ENCODE measurements at regions not wholly inside any gene's neighbourhood (a gene's known extent, or its start where the extent isn't known, plus 50 kb on each side); places are given as distances from the start of the nearest gene placed in this dataset.
"Not testable (repeated sequence)": the region's sequence is repeated elsewhere in the genome, so short reads cannot be mapped to it uniquely, and the experiment has no call there.

GRCh38 chr3:35849496-35849895 lies 210.2 kb downstream of the ARPP21 start:
- no peak for DNase-seq (ENCODE audit: low read depth in 2 of 2)

DNA sequence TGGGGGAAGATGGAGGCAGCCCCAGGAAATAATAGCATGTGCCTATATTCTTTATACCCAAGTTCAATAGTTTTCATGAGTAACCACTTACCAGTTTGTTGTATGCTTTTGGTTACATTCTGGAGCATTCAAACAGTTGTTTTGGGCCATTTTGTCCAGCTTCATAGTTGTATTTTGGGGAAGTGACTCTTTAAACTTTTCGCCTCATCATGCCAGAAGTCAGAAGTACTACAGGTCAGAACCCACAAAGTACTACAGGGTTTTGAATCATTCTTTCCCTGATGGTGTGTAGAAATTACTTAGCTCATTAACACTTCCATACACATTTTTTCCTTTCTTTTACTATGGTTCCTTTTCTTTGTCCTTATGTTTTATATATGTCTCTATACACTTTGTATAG lies 210.6 kb downstream of the ARPP21 start:
- DNase-seq (ENCODE audit: low read depth in 2 of 2), result no peak

GRCh38 chr3:35857004-35857403 lies 217.7 kb downstream of the ARPP21 start:
- DNase-seq (ENCODE audit: low read depth in 2 of 2), result no peak

- DNase-seq (ENCODE audit: low read depth in 2 of 2), result no peak
Measured at GRCh38 chr3:35862057-35862456, 222.7 kb downstream of the ARPP21 start.

GRCh38 chr3:35864871-35865270 lies 225.5 kb downstream of the ARPP21 start:
- no peak for DNase-seq (ENCODE audit: low read depth in 2 of 2)

DNA sequence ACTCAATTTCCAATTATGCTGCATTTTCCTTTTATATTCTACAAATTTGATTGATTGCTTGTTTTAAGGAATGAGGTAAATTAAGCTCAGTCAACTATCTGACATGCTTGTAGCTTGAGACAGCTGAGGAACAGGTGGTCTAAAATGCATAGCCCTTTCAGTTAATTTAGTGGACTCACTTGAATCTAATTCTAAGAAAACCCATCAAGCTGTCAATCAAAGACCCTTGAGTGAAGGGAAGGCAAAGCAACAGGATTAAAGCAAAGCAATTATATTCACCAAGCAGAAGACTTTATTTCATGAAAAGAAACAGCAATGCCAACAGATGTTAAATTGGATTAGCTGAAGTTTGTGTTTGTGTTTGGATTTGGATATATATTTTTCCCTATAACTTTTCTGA lies 228.5 kb downstream of the ARPP21 start:
- no peak for DNase-seq (ENCODE audit: low read depth in 2 of 2)

GRCh38 chr3:35871009-35871408 lies 231.7 kb downstream of the ARPP21 start:
- DNase-seq (ENCODE audit: low read depth in 2 of 2), result no peak

GRCh38 chr3:35883929-35884328 lies 244.6 kb downstream of the ARPP21 start:
- DNase-seq (ENCODE audit: low read depth in 2 of 2), result no peak

GRCh38 chr3:35894735-35895134 lies 255.4 kb downstream of the ARPP21 start:
- DNase-seq (ENCODE audit: low read depth in 2 of 2), result no peak

GRCh38 chr3:35899245-35899644 lies 259.9 kb downstream of the ARPP21 start:
- DNase-seq (ENCODE audit: low read depth in 2 of 2), result no peak

- no peak for DNase-seq (ENCODE audit: low read depth in 2 of 2)
Measured at GRCh38 chr3:35900079-35900478, 260.8 kb downstream of the ARPP21 start.

DNA sequence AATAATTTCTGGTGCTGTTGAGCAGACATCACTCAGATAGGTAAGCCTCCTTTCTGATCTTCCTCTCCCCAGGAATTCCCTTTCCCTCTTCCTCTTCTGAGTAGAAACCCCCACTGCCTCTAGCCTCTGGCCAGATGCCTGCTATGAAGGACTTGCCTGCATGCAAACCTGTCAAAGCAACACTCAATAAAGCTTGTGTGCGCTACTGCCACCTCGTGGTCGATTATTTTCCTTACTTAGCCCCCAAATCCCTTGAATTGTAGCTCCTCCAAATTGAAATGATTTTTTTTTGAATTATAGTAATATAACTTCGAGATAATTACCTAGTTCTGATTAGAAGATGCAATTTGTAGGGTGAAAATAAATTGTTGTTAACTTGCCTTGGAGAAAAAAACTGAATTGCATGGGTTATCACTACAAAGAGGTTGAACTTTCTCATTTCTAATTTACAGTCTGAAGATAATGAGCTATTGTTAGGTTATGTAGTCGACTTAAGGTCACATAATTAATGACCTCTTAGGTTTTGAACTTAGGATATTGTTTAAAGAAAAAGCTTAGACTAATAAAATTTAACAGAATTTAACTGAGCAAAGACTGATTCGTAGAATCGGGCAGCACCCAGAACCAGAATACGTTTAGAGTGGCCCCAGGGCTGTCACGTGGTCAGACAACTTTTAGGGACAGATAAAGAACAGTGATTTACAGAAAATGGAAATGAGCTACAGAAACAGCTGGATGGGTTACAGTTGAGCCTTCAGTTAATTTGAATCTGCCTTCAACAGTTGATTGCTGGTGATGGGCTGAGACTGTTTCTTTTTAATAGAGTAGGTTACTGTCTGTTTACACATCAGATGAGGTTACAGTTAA lies 269.3 kb downstream of the ARPP21 start:
- DNase-seq (ENCODE audit: low read depth in 2 of 2), result peak in 1 of 2 experiments; percentile 41

DNA sequence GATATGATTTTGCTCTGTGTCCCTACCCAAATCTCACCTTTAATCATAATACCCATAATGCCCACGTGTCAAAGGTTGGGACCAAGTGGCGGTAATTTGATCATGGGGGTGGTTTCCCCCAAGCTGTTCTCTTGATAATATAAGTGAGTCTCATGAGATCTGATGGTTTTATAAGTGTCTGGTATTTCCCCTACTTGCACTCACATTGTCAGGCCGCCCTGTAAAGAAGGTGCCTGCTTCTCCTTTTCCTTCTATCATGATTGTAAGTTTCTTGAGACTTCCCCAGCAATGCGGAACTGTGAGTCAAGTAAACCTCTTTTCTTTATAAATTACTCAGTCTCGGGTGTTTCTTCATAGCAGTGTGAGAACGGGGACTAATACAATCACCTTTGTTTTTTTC lies 279.8 kb downstream of the ARPP21 start:
- no peak for DNase-seq (ENCODE audit: low read depth in 2 of 2)

- no peak for DNase-seq (ENCODE audit: low read depth in 2 of 2)
Measured at GRCh38 chr3:35921718-35922117, 282.4 kb downstream of the ARPP21 start.

DNA sequence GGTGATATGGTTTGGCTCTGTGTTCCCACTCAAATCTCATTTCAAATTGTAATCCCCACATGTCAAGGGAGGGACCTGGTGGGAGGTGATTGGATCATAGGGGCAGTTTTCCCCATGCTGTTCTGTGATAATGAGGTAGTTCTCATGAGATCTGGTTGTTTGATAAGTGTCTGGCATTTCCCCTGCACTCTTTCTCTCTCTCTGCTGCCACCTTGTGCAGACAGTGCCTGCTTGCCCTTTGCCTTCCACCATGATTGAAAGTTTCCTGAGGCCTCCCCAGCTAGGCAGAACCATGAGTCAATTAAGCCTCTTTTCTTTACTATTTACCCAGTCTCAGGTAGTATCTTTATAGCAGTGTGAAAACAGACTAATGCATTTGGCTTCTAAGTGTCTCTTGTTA lies 284.7 kb downstream of the ARPP21 start:
- DNase-seq (ENCODE audit: low read depth in 2 of 2), result not testable (repeated sequence)

DNA sequence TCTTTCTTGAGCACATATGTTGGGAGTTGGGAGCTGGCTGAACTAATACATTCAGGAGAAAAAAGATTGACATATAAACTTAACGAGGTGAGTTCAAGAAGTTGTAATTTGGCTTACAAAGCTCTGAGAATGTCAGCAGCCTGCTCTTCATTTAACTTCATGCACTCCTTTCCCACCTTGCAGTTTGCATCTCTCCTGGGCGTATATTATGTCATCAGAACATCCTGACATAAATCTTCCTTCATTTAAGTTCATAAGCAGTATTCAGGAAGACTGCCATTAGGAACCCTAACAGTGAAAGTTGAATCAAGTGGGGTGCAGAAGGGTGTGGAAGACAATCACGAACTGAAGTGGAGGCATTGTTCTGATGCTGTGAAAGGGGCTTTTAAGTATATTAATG lies 288.1 kb downstream of the ARPP21 start:
- DNase-seq (ENCODE audit: low read depth in 2 of 2), result no peak

GRCh38 chr3:35929158-35929557 lies 289.8 kb downstream of the ARPP21 start:
- no peak for DNase-seq (ENCODE audit: low read depth in 2 of 2)

- no peak for DNase-seq (ENCODE audit: low read depth in 2 of 2)
Measured at GRCh38 chr3:35931867-35932266, 292.5 kb downstream of the ARPP21 start.

DNA sequence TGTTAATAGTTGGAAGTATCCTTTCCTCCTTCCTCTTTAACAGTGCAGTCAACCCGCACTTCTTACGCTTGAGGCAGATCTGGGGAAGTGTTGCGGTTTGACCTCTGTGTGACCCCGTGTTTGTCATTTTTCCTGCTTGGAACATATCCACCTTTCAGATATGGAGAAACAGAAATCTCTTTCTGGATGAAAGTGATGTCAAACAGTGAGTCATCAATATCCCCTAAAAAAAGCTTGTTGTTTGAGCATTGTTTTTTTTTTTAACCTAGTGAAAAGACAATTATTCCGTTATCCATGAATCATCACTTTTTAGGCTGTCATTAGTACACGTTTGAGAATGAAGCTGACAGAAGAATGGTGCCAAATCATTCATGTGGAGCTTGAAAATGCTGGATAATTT lies 293.7 kb downstream of the ARPP21 start:
- DNase-seq (ENCODE audit: low read depth in 2 of 2), result no peak

- DNase-seq (ENCODE audit: low read depth in 2 of 2), result no peak
Measured at GRCh38 chr3:35936571-35936970, 297.2 kb downstream of the ARPP21 start.

DNA sequence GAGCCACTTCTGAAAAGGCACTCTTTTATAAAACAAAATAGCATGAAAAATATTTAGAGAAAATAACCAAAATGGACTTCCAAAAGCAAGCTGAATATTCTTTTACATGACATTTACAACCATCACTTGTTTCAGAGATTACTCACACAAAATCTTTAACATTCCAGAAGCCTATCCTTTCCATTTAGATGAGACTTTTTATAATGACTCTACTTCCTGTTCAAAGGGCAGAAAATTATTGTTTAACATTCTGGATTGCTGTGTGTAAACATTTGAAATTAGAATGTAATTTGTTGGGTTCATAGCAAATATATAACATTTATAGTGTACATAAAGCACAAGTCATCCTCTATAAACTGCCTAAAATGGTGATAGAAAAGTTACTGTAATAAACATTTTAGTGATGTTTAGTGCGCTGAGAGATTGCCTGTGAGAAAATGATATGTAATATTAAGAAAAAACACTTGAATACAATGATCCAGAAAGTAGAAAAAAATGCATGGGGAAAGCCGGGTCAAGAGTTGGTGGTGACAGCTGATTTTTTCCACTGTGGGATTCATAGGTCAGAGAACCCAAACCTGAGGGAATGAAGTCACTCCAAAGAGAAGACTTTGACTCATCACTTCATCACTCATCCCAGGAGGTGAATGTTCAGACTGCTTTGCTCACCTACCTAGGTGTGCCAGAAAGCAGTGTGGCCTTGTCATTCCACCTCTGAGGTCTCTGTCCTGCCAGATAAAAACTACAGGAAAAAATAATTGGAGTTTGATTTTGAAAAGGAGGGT lies 305.8 kb downstream of the ARPP21 start:
- no peak for DNase-seq (ENCODE audit: low read depth in 2 of 2)

GRCh38 chr3:35946121-35946853 lies 307.0 kb downstream of the ARPP21 start:
- no peak for DNase-seq (ENCODE audit: low read depth in 2 of 2)

Measured in stimulated activated CD4-positive, alpha-beta T cell treated with anti-CD3 and anti-CD28 coated beads, Interleukin-12 subunit alpha, Interleukin-12 subunit beta, amount 100 ng/mL, for 24 hours (primary cell).